Stimulated activated CD4-positive, alpha-beta T cell treated with anti-CD3 and anti-CD28 coated beads, Interleukin-12 subunit alpha, Interleukin-12 subunit beta, amount 100 ng/mL, for 48 hours (primary cell): ENCODE measurements at regions not wholly inside any gene's neighbourhood (a gene's known extent, or its start where the extent isn't known, plus 50 kb on each side); places are given as distances from the start of the nearest gene placed in this dataset.
"Not testable (repeated sequence)": the region's sequence is repeated elsewhere in the genome, so short reads cannot be mapped to it uniquely, and the experiment has no call there.

ENCODE experiments used
- DNase-seq, 3 donors: peaks; one replicate each; pipeline ENCODE4 v3.0.0-alpha.2; 2020; ENCODE audit warnings: low read depth in 2 of 3, low spot score in 1 of 3

DNA sequence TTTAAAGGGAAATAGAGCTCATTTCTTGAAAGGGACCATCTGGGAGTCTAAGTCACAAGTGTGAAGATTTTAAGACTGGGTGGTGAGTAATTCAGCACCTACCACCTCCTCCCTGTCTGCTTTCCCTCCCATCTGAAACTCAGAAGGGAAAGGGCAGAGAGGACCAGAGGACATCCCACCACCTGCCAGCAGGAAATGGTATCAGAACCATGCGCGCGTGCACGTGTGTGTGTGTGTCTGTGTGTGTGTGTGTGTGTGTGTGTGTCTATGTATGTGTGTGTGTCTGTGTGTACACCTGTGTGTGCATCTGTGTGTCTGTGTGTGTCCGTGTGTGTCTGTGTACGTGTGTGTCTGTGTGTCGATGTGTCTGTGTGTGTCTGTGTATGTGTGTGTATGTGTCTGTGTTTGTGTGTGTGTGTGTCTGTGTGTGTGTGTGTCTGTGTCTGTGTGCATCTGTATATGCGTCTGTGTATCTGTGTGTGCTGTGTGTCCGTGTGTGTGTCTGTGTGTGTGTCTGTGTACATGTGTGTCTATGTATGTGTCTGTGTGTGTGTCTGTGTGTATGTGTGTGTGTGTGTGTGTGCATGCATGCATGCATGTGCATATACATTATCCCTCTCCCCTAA lies 76.8 kb downstream of the ZFP36L2 start:
- DNase-seq: peak in 2 of 3 donors; percentile 59 to 65

DNA sequence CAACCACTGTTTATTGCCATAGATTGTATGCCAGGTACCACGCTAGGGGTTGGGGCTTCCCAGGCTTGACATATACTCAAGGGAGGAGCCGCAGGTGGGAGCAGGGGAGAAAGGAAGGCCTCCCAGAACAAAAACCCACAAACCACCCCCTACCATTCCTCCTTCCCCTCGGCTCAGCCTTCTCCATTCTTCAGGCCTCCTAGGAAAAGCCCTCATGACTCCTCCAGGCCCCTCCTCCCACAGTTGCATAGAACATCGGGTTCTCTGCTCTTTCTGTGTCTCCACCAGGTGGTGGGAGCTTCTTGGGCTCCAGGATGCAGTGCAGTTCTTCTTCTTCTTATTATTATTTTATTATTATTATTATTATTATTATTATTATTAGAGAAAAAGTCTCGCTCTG lies 80.3 kb downstream of the ZFP36L2 start:
- DNase-seq: no peak

DNA sequence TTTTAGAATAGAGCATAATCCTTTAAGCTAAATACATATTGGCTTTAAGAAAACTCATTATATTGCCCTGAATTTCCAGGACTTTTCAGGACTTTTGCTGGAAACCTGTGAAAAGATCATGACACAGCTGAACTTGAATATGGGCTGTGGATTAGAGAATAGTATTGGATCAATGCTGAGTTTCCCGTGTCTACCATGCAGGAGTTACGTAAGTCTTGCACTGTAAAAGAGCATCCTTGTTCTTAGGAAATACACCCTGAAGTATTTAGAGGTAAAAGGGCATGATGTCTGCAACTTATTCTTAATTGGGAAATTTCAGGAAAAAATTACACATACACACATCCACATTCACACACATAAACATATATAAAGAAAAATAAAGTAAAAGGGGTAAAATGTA lies 82.1 kb downstream of the ZFP36L2 start:
- DNase-seq: no peak

DNA sequence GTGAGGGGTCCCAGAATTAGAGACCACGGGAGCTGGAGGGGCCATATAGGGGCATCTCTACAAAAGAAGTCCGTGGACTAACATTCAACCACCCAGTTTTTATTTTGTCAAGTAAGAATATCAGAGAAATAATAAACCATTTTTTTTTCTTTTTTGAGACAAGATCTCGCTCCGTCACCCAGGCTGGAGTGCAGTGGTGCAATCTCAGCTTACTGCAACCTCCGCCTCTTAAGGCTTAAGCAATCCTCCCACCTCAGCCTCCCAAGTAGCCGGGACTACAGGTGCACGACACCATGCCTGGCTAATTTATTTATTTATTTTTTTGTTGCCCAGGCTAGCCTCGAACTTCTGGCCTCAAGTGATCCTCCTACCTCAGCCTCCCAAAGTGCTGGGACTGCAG lies 82.7 kb downstream of the ZFP36L2 start:
- no peak for DNase-seq

DNA sequence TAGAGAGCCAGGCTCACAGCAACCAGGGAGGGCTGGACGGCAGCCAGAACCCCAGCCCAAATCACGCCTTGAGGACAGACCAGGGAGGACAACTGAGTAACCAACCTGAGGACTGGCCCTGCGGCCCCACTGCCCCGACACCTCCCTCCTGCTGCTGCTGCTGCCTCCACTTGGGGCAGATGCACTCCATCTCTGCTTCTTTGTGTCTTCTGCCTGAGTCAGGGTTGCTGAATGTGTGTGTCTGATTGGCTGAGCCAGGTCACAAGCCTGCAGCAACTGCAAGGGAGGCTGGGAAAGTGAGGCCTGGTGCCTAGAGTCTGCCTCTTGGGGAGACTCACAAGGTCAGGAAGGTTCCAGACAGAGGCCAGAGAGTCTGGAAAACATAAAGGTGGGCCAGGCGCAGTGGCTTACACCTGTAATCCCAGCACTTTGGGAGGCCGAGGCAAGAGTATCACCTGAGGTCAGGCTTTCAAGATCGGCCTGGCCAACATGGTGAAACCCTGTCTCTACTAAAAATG lies 83.4 kb downstream of the ZFP36L2 start:
- peak in 1 of 3 donors; percentile 51 for DNase-seq

DNA sequence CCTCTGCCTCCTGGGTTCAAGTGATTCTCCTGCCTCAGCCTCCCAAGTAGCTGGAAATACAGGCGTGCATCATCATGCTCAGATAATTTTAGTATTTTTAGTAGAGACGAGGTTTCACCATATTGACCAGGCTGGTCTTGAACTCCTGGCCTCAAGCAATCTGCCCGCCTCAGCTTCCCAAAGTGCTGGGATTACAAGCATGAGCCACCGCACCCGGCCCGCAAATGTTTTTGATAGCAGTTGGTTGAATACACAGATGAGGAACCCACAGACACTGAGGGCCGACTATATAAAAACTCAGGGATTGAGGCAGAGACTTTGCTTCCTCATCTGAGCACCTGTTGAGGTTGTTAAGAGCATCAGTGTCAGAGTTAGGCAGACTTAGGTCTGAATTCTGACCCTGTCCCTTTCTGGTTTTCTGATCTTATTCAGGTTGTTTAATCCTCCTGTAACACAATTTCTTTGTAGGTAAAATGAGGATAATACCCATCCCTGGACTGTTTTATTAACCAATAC lies 84.7 kb downstream of the ZFP36L2 start:
- not testable (repeated sequence) for DNase-seq

DNA sequence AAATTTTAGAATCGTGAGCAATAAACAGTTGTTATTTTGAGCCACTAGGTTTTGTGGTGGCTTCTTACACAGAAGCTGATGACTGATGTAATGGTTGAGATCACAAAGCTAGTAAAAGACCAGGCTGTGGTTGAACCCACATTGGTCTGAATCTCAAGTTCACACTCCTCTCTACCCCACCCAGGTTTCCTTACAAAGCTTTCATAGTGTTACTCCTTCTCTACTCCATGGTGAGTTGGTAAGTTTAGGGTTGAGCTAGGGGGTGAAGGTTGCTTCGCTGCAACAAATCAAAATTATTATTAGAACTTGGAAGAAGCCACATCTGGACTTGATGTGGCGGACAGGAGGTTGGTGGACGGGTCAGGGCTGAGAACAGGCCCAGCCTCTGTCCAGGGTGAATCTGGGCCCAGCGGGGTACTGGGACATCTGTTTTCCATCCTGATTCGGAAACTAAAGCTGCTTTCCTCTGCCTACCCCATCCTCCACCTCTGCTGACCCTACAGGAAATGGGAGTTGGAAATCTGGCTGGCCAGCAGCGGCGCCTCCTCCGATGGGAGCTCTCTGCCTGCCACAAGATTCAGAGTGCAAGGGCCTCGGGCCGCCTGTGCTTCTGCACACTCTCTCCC lies 86.3 kb downstream of the ZFP36L2 start:
- no peak for DNase-seq

DNA sequence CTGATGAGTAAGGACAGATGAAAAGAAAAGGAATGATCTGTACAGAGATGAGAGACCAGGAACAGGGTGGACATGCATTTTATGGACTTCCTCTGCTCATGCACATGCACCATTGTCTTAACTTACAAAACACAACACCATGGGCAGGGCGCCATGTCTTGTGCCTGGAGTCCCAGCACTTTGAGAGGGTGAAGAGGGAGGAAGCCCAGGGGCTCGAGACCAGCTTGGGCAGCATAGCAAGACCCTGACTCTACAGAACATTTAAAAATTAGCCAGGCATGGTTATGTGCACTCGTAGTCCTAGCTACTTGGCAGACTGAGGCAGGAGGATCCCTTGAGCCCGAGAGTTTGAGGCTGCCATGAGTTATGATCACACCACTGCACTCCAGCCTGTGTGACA lies 86.9 kb downstream of the ZFP36L2 start:
- no peak for DNase-seq

DNA sequence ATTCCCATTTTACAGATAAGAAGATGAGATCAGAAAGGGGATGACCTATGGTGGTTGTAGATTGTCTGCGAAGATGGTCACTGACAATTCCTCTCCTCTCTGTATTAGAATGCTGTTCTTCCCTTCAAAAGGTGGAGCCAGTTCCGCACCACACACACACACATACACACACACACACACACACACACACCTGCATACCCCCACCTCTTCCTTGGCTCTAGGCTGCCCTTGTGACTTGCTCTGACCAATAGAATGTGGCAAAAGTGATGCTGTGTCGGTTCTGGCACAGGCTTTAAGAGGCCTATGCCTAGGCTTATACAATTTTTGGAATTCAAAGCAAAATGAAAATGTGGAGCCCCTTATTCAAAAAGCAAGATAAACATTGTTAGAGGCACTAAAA lies 88.0 kb downstream of the ZFP36L2 start:
- no peak for DNase-seq

DNA sequence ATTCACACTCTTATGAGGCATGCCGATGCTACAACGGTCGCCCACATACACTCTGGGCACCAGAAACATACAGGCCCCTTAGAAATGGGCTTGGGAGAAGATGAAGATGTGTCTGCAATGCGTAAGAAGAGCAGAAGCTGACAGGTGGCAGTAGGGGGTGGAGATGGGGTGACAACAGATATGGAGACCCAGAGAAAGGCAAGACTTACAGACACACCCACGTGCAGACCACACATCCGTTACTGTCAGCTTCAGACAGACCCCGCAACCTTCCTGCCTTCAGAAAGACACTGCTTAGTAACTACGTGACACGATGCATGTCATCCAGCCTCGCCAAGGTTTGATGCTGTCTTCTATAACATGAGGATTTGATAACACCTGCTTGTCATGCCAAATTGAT lies 89.5 kb downstream of the ZFP36L2 start:
- peak; percentile 50 to 66 (median 61) for DNase-seq

DNA sequence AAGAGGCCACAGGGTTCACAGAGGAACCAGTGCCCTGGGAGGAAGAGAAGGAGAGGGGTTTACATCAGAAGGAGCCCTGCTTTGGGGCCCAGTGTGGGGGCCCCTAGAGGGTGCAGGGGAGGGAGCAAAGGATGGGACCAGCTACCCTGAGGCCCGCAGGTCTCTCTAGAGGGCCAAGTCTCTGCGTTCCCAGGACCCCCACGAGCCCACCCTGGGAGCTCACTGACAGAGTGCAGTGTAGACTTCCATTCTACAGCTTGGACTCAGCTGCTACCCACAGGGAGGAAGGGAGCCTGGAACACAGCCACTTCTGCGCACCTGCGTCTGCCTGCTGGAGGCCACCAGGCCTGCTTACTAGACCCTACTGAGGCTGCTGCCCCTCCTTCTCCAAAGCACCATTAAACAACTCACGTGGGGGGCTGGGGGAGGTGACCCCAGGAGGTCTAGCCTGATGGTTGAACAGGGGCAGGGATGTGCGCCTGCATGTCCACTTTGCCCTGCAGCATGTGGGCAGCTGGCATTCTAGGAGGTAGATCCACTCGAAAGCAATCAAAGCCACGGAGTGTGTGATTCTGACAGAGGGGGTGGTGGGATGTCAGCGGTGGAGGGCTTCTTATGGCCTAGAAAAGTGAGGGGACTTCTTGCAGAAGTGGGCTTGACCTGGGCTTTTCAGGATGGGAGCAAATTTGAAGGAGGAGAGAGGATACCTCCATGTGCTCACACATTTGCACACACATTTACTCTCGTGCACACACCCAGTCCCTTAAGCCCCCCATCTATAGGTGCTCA lies 90.2 kb downstream of the ZFP36L2 start:
- DNase-seq: no peak

DNA sequence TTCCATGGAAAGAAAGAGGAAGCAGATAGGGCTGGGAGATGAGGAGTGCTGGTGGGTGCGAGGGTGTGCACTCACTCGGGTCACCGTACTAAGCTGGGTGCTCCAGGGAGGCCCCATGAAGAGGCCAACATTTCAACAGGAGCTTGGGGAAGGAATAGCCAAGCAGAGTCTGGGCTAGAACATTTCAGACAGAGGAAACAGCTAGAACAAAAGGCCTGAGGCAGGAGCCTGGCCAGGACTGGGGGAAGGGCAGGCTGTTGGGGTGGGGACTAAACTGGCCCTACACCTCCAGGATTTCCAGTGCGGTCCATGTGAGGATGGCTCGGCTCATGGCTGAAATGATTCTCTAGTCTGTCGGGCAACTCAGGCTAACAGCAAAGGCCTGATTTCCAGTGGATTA lies 90.8 kb downstream of the ZFP36L2 start:
- no peak for DNase-seq

DNA sequence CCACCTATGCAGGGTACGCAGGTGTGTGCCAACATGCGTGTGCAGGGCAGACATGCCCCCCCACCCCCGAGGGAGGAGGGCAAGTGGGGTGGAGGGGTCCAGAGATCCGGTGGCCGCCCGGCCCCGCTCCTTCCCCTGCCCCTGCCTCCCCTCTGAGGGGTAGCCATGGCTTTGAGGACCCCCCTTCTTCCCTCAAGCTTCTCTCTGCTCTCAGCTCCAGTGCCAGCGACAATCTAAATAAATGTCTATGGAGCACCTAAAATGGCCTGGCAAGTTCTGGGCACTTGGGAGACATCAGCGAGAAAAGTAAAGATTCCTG lies 91.9 kb downstream of the ZFP36L2 start:
- no peak for DNase-seq

DNA sequence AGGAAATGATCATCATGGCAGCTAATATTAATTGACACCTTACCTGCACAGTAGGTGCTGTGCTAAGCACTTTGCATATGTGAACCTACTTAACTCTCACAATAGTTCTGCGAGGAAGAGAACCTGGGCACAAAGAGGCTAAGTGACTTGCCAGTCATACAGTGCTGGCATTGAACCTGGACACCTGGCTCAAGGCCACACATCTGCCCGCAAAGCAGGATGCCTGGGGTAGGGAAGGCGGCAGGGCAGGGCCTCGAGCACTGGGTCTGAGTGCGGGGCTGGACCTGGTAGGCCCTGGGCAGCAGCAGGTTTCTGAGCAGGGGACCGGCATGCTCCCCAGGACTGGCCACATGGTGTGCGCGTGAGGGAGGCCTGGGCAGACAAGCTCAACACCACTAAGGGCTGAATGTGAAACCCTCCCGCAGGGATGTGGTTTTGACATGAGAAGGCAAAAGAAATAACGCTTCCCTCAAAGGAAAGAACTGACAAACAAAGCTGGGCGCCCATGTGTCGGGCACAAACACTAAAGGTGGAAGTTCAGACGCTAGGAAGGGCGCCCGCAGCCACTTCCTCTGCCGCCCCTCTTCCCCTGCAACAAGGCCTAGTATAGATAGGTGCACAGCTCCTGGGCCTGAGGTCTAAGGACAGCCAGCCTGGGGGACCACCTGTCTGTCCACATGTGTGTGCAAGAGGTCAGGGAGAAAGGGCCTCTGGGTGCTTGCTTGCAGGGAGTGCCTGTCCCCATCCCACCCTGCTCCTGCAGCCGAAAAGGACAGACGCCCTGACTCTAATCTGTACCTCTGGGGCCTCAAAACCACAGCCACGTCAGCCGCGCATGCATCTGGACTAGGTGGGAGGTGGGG lies 92.5 kb downstream of the ZFP36L2 start:
- peak in 2 of 3 donors; percentile 51 to 57 for DNase-seq

DNA sequence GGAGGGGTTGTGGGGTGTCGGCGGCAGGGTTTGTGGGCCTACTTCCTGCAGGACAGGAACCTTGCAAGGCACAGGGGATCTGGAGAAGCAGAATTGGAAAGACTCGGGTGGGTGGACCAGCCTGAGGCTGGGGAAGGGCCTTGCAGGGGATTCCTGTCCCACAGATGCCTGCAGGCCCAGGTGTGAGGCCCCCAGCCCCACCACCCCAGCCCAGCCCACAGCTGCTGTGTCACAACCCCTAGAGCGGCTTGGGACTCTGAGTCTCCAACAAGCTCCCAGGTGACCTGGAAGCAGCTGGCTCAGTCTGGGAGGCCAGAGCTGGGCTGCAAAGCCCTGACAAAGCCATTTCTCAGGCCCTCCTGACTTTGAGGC lies 93.1 kb downstream of the ZFP36L2 start:
- no peak for DNase-seq

DNA sequence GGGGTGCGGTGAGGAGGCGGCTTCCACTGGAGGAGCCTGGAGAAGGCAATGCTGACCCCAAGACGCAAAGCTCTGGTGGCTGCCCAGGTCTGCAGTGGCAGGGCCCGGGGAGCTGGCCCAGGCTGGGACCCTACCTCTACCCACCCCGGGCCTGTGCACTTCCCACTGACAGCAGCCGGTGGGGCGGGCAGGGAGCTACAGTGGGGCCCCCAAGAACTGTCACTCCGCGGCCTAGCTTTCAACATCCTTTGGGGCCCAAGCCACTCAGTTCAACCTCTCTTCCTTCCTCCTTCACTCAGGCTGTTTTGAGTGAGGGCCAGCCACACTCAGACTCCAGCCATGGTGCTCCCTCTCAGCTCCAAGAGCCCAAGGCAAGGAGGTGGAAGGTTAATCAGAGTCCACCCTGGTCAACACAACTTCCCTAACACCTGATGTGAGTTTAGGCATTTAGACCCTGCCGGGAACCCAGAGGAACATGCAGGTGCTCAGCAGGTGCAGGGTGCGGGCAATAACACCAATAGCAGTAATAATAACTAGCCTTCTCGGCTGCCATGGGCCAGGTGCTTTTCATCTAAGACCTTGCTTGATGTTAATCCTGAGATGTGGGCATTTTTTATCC lies 93.6 kb downstream of the ZFP36L2 start:
- DNase-seq: no peak

DNA sequence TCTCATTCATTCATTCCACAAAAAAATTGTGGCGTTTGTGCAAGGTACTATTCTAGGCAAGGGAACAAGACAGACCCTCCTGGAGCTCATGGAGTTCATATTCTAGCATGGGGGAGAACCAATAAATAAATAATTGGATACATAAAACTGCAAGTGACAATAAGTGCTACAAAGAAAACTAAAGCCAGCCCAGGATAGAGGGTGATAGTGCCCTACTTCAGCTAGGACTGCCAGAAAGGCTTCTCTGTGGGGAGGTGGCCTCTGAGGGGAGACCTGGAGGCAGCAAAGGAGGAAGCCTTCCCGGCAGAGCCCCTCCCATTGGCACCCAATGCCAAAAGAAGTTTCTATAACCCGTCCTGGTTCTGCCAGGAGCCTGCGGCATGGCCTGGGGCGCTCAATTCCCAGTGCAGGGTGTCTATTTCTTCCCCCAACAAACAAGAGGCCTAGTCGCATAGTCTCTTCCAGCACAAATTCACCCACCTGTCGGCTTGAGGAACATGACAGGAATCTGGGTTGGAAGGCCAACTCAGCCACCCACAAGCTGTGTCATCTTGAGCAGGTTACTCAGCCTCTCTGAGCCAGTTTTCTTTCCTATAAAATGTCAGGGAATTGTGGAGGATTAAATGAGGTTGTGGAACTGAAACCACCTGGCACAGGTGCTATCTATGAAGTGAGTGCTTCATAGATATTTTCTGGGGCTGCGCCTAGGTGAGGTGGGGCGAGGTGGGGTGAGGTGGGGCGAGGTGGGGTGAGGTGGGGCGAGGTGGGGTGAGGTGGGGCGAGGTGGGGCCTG lies 94.3 kb downstream of the ZFP36L2 start:
- no peak for DNase-seq

DNA sequence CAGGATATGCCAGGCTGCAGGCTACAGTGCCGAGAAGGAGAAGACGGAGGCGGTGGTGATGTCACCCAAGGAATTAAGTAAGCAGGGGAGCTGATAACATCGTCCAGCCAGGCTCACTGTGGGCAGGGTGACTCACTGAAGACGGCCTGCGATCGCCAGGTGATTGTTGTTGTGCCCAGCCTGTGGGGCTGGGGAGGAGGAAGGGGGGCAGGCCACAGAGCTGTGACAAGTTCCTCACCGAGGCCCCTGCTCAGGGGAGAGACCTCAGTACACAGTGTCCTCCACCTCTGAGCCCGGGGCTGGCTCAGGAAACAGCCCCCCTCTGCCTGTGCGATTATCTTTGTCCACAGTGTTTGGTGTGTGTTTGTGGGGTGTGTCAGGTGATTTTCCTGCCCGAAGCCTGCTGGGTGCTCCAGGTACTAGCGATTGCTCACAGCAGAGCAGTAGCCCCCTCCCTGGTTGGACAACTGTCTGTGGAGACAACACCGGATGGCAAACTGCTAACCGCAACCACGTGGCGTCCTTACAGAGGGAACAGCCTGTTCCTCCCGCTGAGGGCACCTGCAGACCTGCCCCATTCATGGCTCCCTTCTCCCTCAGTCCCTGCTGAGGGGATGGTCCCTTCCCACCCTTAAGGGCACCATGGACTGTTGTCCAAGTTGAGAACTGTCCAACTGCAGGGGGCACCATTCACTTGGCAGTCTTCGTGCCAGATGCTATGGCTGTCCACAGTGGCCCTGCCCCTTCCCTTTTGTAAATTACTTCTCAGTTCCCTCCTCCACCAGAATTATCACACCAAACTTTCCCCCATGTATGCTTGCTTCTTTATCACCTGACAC lies 95.1 kb downstream of the ZFP36L2 start:
- peak; percentile 59 to 63 (median 62) for DNase-seq

DNA sequence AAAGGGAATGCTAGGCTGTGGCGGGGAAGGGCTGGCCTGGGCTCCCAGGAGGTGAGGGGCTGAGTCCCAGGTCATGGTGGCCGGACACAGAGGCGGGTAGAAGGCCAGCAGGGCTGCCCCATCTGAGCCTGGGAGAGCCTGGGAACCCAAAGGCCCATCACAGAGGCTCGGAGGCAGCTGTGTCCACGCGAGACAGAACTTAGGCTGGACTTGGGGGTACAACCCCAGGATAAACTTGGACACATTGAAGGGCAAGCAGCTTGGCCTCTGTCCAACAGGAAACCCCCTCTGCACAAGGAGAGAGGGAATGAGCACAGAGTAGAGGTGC lies 95.9 kb downstream of the ZFP36L2 start:
- DNase-seq: no peak
